ENCODE measurements at regions not wholly inside any gene's neighbourhood (a gene's known extent, or its start where the extent isn't known, plus 50 kb on each side); places are given as distances from the start of the nearest gene placed in this dataset.

GRCh38 chr16:79411357-79411756 lies 189.2 kb downstream of the MAF start:
- DNase-seq (no peak), ATAC-seq (ENCODE audit: insufficient read depth, low read depth) (no peak)
- Histone ChIP-seq H2AFZ (ENCODE audit: low read depth, low read length) (no peak overlapping the region), H3K4me3 (ENCODE audit: low read depth in 1 of 2, low read length in 2 of 2) (no peak overlapping the region), H4K20me1 (ENCODE audit: insufficient read depth, low read length) (no peaks in the 10 kb centered on the region), H3K27ac (ENCODE audit: low read length) (no peak overlapping the region), H3K36me3 (ENCODE audit: insufficient read depth, low read length) (no peaks in the 10 kb centered on the region), H3K4me2 (ENCODE audit: insufficient read depth, low read length) (no peak overlapping the region), H3K4me1 (ENCODE audit: insufficient read depth, low read length) (peaks cover 32% of the 10 kb centered on the region), H3K9me3 (ENCODE audit: insufficient read depth, low read length, severe bottlenecking) (no peaks in the 10 kb centered on the region), H3K9ac (ENCODE audit: low read depth, low read length) (no peak overlapping the region), H3K79me2 (ENCODE audit: insufficient read depth, low read length) (no peaks in the 10 kb centered on the region), H3K27me3 (ENCODE audit: insufficient read depth, low read length, poor library complexity) (no peaks in the 10 kb centered on the region)
- TF ChIP-seq CTCF (IDR thresholded peaks at IDR 0.05; ENCODE audit: borderline replicate concordance, extremely low read depth, low read length, poor library complexity, severe bottlenecking) (no peak), EZH2 (IDR thresholded peaks at IDR 0.05; ENCODE audit: borderline replicate concordance, low read depth, low read length, severe bottlenecking) (no peak)

GRCh38 chr16:79409978-79410377 lies 190.6 kb downstream of the MAF start:
- H3K9ac ChIP-seq (ENCODE audit: low read depth, low read length), result no peak overlapping the region
- H3K27me3 ChIP-seq (ENCODE audit: insufficient read depth, low read length, poor library complexity), result no peaks in the 10 kb centered on the region
- no peak overlapping the region for H2AFZ ChIP-seq (ENCODE audit: low read depth, low read length)
- no peak for ATAC-seq (ENCODE audit: insufficient read depth, low read depth)
- no peaks in the 10 kb centered on the region for H4K20me1 ChIP-seq (ENCODE audit: insufficient read depth, low read length)
- H3K4me1 ChIP-seq (ENCODE audit: insufficient read depth, low read length), result peaks cover 18% of the 10 kb centered on the region
- no peaks in the 10 kb centered on the region for H3K9me3 ChIP-seq (ENCODE audit: insufficient read depth, low read length, severe bottlenecking)
- no peak overlapping the region for H3K4me3 ChIP-seq (ENCODE audit: low read depth in 1 of 2, low read length in 2 of 2)
- H3K36me3 ChIP-seq (ENCODE audit: insufficient read depth, low read length), result no peaks in the 10 kb centered on the region
- H3K27ac ChIP-seq (ENCODE audit: low read length), result no peak overlapping the region
- DNase-seq, result no peak
- H3K79me2 ChIP-seq (ENCODE audit: insufficient read depth, low read length), result no peaks in the 10 kb centered on the region
- no peak overlapping the region for H3K4me2 ChIP-seq (ENCODE audit: insufficient read depth, low read length)
- TF ChIP-seq CTCF (IDR thresholded peaks at IDR 0.05; ENCODE audit: borderline replicate concordance, extremely low read depth, low read length, poor library complexity, severe bottlenecking) (no peak), EZH2 (IDR thresholded peaks at IDR 0.05; ENCODE audit: borderline replicate concordance, low read depth, low read length, severe bottlenecking) (no peak)

GRCh38 chr16:79408355-79408754 lies 192.2 kb downstream of the MAF start:
- Histone ChIP-seq H3K79me2 (ENCODE audit: insufficient read depth, low read length) (no peaks in the 10 kb centered on the region), H4K20me1 (ENCODE audit: insufficient read depth, low read length) (no peaks in the 10 kb centered on the region), H3K36me3 (ENCODE audit: insufficient read depth, low read length) (no peaks in the 10 kb centered on the region), H3K9ac (ENCODE audit: low read depth, low read length) (no peak overlapping the region), H3K4me2 (ENCODE audit: insufficient read depth, low read length) (no peak overlapping the region), H3K9me3 (ENCODE audit: insufficient read depth, low read length, severe bottlenecking) (no peaks in the 10 kb centered on the region), H2AFZ (ENCODE audit: low read depth, low read length) (no peak overlapping the region), H3K27me3 (ENCODE audit: insufficient read depth, low read length, poor library complexity) (no peaks in the 10 kb centered on the region), H3K27ac (ENCODE audit: low read length) (no peak overlapping the region), H3K4me3 (ENCODE audit: low read depth in 1 of 2, low read length in 2 of 2) (no peak overlapping the region), H3K4me1 (ENCODE audit: insufficient read depth, low read length) (peaks cover 10% of the 10 kb centered on the region)
- DNase-seq (no peak), ATAC-seq (ENCODE audit: insufficient read depth, low read depth) (no peak)
- no peak for TF ChIP-seq EZH2 (IDR thresholded peaks at IDR 0.05; ENCODE audit: borderline replicate concordance, low read depth, low read length, severe bottlenecking)
- TF ChIP-seq CTCF (IDR thresholded peaks at IDR 0.05; ENCODE audit: borderline replicate concordance, extremely low read depth, low read length, poor library complexity, severe bottlenecking), result no peak

Data from DND-41 (cell line).